Stimulated activated CD4-positive, alpha-beta T cell treated with anti-CD3 and anti-CD28 coated beads, Interleukin-1b, Interleukin-23, amount 100 ng/mL, for 1 hour (primary cell): ENCODE measurements at regions not wholly inside any gene's neighbourhood (a gene's known extent, or its start where the extent isn't known, plus 50 kb on each side); places are given as distances from the start of the nearest gene placed in this dataset.
"Not testable (repeated sequence)": the region's sequence is repeated elsewhere in the genome, so short reads cannot be mapped to it uniquely, and the experiment has no call there.

Experiments
- DNase-seq, 2 donors: peaks; one replicate each; pipeline ENCODE4 v3.0.0-alpha.2; 2020; ENCODE audit warnings: low read depth in 2 of 2

GRCh38 chr6:133114973-133115372 is 126.2 kb upstream of the EYA4 start:
- no peak for DNase-seq

DNA sequence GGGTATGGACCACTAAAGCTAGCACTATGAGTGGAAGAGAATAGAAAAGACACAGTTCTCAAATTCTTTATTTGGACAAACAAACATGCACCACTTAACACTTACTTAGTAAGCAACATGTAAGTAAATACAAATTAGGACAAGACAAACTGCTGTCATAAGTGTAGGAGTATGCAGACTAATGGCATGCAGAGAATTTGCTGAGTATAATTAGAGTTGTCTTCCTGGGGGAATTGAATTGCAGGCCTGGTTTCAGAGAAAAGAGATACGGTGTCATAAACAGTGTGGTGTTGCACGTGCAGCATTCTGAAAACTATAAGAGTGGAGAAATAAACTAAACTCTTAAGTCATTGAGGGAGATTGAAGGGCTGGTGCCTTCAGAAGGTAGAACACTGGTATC is 125.2 kb upstream of the EYA4 start:
- DNase-seq = no peak

- DNase-seq = no peak
These were observed 113.0 kb upstream of the EYA4 start for GRCh38 chr6:133128191-133128590.

GRCh38 chr6:133129556-133129955 is 111.6 kb upstream of the EYA4 start:
- no peak for DNase-seq

- DNase-seq = no peak
These were observed 110.3 kb upstream of the EYA4 start for GRCh38 chr6:133130863-133131262.

- DNase-seq = no peak
These were observed 109.3 kb upstream of the EYA4 start for GRCh38 chr6:133131621-133132465.

GRCh38 chr6:133132466-133132971 is 108.6 kb upstream of the EYA4 start:
- no peak for DNase-seq

DNA sequence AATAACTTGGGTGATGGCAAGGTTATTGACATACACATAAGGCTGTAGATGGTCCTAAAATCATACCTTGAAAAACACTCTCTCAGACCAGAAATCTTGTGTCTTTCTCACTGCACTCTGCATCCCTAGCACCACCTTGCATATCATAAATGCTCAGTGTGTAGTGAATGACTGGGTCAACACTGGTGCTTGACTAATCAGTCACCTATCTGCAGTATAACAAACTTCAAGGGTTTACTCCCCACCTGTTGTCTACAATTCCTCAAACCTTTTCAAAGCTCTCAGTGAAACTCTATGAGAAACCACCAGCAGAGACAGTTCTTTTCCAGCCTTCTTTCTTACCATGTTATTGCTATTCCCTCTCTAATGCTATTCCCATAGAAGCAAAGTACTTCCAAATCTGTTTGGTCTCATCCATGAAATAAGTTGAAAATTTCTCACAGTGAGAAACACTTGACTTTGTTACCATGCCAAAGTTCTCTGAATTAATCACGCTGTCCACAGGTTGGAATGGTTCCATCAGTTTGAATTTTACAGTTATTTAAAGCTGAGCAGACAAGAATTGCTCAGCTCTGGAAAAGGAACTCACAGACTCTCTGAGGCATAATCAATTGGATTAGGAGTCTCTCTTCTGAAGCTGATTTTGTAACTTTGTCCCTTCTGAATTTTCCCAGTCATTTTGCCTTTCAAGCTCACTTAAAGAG is 104.8 kb upstream of the EYA4 start:
- no peak for DNase-seq

DNA sequence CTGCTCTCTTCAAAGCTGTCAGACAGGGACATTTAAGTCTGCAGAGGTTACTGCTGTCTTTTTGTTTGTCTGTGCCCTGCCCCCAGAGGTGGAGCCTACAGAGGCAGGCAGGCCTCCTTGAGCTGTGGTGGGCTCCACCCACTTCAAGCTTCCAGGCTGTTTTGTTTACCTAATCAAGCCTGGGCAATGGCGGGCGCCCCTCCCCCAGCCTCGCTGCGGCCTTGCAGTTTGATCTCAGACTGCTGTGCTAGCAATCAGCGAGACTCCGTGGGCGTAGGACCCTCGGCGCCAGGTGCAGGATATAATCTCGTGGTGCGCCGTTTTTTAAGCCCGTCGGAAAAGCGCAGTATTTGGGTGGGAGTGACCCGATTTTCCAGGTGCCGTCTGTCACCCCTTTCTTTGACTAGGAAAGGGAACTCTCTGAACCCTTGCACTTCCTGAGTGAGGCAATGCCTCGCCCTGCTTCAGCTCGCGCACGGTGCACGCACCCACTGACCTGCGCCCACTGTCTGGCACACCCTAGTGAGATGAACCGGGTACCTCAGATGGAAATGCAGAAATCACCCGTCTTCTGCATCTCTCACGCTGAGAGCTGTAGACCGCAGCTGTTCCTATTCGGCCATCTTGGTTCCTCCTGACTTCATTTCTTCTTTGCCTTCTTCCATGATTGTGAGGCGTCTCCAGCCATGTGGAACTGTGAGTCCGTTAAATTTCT is 93.5 kb upstream of the EYA4 start:
- DNase-seq = not testable (repeated sequence)

- no peak for DNase-seq
These were observed 84.5 kb upstream of the EYA4 start for GRCh38 chr6:133156689-133157088.

DNA sequence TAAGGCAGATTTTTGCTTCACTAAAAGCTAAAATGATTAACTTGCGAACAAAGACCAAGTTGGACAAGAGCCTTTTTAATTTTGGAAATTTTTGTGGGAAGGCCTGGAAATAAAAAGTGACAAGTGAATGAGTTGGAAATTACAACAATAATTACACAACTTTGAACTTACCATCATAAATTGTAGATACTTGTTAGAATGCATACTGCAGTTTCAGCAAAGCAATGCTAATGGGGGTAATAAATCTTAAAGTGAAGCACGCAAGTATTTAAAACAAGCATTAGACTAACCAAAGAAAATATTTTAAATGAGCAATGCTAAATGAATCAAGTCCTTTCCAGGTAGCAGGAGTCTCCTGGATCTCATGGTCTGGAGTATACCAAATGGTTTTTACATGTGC is 83.2 kb upstream of the EYA4 start:
- DNase-seq = no peak

DNA sequence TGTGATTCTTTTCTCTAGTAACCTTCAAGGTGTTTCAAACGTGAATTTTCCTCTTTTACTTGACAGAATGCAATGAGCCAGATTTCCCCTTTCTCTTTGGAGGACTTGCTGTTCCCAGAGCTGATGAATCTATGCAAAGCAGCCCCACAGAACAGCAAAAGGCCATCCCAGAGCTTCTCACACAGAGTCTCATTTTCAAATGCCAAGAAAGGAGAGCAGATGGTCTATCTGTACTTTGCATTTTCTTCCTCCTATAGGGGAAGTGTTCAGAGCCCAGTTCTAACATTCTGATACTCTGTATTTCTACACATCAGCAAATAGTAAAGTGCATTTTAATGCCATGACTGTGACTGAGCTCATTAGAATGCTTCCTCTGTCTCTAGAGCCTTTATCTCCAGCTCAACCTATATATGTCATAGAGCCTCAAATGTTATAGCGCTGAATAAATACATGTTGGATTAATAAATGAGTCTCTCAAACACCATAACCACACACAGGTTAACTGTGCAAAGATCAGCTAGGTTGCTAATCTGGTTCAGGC is 81.8 kb upstream of the EYA4 start:
- no peak for DNase-seq

GRCh38 chr6:133160536-133160935 is 80.6 kb upstream of the EYA4 start:
- DNase-seq = no peak

DNA sequence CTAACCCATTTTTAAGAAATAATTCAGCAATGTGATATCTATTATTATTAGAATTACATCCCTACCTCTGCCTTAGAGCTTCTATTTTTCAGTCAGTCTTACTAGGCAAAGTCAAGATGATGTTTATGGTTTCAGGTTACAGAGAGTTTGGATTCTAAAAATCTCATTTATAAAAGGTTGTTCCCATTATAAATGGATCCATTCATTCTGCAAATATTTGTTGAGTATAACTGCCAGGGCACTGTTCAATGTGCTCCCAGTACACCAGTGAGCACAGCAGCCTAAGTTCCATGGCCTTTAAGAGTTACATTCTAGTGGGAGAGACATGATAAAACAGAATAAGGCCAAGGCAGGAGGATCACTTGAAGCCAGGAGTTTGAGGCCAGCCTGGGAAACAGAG is 75.9 kb upstream of the EYA4 start:
- no peak for DNase-seq

GRCh38 chr6:133166766-133167165 is 74.4 kb upstream of the EYA4 start:
- DNase-seq = no peak

DNA sequence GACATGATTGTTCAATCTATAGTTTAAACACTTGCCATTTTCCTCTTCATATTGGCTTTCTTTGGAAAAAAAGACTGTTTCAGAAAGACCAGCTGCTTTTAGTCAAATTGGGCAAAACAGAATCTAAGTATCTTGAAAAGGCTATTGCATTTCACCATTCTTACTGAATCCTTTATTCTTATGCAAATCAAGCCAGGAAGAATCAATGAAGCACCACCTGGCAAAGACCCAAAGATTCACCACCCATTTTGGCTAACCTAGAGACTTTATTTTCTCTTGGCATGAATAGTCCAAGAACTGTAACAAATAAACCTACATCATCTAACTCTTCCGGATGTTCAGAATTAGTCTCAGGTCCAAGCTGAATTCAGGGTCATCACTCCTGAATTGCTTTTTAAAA is 71.3 kb upstream of the EYA4 start:
- DNase-seq = no peak

DNA sequence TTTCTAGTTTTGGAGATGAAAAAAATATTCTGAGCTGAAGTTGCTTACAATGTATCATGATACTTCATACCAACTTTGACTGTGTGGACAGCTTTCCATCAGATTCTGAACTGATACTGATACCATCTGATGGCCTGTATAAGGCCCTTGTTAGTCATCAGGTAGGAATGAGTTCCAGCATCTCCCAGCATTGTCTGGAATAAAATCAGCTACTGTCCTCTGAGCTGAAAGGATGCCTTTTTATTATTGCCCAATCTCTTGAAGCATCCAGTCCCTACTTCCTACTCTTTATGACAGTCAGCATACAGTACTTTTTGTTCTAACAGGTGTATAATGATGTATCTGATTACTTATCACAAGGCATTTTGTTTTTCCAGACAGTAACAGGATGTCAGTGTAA is 70.6 kb upstream of the EYA4 start:
- DNase-seq = no peak

DNA sequence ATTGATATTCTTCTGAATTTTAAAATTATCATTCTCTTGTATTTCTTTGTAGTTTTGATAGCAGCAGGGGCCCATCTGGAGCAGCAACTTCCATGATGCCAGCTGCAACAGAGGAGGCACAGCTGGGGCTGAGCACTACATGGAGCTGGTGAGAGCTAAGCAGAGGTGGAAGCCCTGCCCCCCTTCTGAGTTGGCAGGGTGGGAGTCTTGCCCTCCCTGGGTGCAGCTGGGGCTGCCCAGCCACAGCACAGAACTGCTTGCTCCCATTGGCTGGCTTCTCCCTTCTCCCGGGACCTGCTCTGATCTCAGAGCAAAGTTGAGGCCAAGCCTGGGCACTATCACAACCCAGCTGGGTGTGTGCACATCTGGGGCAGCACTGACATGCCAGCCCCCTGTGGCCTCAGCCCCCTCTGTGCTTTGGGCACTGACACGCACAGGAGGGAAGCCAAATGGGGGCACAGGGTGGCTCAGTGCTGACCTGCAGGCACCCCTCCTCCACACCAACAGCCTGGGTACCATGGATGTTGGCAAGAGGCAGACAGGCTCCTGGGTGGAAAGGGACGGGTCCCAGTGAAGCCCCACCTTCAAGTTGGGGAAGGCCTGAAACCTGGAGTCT is 69.1 kb upstream of the EYA4 start:
- no peak for DNase-seq

DNA sequence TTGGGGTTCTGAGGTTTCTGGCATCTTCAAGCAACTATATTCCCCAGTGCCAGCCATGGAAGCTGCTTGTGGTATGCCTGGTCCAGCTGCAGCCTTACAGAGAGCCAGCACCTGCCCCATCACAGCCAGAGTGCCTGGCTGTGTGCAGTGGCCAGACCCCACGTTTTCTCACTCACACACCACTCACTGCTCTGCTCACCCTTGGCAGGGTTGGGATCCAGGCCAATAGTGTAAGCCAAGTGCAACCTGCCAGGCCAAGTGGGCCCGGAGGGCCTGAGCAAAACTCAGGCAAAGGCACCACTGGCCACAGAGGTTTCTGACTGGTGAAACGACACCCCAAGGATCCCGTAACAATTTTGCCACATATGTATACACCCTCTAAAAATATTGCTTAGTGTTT is 67.9 kb upstream of the EYA4 start:
- DNase-seq = no peak

GRCh38 chr6:133179481-133179880 is 61.7 kb upstream of the EYA4 start:
- DNase-seq = no peak

DNA sequence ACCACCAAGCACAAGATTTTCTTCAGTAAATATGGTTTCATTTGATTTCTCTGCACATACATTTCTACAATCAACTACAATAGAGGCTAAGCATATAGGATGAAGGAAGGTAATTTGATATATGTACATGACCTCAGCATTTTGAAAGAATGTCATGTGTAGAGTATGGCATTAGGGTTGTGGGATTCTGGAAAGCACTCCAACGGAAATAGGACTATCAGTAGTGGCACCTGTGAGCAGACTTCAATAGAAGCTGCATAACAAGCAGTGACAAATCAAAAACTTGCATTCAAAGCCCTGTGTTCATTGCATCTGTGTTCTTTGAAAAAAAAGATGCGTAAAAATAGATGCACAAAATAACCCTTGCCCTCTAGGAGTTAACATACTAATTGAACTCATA is 57.5 kb upstream of the EYA4 start:
- DNase-seq = no peak
